Stimulated activated CD4-positive, alpha-beta T cell treated with anti-CD3 and anti-CD28 coated beads, Interleukin-15, amount 100 ng/mL, for 24 hours (primary cell): ENCODE measurements at regions not wholly inside any gene's neighbourhood (a gene's known extent, or its start where the extent isn't known, plus 50 kb on each side); places are given as distances from the start of the nearest gene placed in this dataset.
"Not testable (repeated sequence)": the region's sequence is repeated elsewhere in the genome, so short reads cannot be mapped to it uniquely, and the experiment has no call there.

Source experiments
- DNase-seq: peaks from one replicate; pipeline ENCODE4 v3.0.0-alpha.2; 2020

DNA sequence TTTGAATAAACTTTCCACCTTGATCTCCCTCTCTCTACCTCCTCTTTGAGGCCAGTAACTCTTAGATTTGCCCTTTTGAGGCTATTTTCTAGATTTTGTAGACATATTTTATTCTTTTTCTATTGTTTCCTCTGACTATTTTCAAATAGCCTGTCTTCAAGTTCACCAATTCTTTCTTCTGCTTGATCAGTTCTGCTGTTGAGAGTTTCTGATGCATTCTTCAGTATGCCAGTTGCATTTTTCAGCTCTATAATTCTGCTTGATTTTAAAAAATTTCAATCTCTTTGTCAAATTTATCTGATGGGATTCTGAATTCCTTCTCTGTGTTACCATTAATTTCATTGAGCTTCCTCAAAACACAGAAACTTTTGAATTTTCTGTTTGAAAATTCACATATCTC, 257.5 kb downstream of the HAPSTR1 start:
- DNase-seq = no peak

DNA sequence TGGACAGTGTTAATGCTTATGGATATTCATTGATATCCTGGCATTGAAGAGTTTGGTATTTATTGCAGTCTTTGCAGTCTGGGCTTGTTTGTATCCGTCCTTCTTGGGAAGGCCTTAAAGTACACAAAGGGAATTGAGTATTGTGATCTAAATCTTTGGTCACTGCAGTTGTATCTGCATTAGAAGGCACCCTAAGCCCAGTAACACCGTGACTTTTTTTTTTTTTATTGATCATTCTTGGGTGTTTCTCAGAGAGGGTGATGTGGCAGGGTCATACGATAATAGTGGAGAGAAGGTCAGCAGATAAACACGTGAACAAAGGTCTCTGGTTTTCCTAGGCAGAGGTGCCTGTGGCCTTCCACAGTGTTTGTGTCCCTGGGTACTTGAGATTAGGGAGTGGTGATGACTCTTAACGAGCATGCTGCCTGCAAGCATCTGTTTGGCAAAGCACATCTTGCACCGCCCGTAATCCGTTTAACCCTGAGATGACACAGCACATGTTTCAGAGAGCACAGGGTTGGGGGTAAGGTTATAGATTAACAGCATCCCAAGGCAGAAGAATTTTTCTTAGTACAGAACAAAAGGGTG, 258.0 kb downstream of the HAPSTR1 start:
- not testable (repeated sequence) for DNase-seq

DNA sequence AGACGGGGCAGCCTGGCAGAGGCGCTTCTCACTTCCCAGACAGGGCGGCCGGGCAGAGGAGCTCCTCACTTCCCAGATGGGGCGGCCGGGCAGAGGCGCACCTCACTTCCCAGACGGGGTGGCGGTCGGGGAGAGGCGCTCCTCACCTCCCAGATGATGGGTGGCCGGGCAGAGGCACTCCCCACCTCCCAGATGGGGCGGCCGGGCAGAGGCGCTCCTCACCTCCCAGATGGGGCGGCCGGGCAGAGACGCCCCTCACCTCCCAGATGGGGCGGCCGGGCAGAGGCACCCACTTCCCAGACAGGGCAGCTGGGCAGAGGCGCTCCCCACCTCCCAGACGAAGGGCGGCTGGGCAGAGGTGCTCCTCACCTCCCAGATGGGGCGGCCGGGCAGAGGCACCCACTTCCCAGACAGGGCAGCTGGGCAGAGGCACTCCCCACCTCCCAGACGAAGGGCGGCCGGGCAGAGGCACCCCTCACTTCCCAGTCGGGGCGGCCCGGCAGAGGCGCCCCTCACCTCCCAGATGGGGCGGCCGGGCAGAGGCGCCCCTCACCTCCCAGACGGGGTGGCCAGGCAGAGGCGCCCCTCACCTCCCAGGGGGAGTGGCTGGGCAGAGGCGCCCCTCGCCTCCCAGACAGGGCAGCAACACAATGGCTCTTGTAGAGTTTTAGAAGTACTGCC, 258.8 kb downstream of the HAPSTR1 start:
- not testable (repeated sequence) for DNase-seq

- DNase-seq = no peak
These were observed 260.0 kb downstream of the HAPSTR1 start for GRCh38 chr16:9351440-9351839.

GRCh38 chr16:9351841-9352434, 260.5 kb downstream of the HAPSTR1 start:
- no peak for DNase-seq

GRCh38 chr16:9357829-9358228, 266.4 kb downstream of the HAPSTR1 start:
- DNase-seq = no peak

GRCh38 chr16:9360075-9360474, 268.6 kb downstream of the HAPSTR1 start:
- DNase-seq = no peak

GRCh38 chr16:9362050-9362449, 270.6 kb downstream of the HAPSTR1 start:
- DNase-seq = no peak

DNA sequence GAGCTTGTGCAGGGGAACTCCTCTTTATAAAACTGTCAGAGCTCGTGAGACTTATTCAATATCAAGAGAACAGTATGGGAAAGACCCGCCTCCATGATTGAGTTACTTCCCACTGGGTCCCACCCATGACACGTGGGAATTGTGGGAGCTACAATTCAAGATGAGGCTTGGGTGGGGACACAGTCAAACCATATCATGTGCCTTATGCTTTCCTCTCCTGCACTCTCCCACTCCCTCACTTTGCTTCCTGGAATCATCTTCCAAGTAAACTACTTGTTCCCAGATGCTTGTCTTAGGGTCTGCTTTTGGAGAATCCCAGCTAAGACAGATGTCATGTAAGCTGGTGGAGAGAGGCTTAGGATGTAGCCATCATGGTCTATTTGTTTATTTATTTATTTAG, 271.2 kb downstream of the HAPSTR1 start:
- DNase-seq = no peak

DNA sequence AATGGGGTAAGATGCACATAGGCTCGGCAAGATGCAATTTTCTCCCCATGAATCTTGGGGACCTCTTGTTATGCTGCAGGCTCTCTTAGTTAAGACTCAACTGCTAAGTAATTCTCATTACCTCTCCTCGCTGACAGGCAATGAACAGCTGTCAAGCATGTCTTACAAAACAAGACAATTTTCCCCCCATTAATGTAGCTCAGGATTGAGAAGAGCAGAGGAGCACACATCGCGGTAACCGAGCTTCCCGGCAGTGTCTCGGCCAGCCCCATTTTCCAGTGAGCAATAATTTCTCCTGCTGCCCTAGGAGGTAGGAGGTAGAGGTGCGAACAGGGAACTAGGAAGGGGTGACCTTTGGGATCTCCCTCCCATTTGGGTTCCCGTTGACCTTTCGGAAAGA, 272.1 kb downstream of the HAPSTR1 start:
- no peak for DNase-seq

DNA sequence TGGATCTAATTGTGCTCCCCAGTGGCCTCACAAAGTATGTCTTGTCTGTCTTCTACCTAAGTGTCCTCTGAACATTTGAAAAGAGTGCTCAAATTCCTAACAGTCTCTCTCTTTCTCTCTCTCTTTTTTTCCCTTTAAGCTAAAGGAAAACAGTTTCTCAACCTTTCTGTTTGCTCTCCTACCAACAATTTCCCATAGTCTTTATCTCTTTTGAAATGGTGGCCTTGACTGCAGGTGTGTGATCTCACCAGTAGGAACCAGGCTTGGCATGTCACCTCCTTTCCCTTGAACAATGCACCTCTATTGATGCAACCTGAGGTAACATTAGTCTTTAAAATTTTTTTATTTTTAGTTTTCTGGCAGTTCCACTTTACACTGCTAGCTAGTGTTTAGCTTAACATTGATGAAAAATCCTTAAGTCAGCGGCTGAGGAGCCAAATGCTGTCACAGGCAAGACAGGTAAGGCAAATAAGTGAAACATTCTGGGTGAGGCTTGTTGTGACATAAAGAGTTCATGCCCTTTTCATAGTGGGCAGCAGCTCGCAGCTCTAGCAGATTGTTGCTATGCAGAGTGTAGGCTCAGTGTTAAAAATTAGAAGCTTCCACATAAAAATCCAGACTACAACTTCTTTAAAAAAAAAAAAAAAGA, 273.4 kb downstream of the HAPSTR1 start:
- DNase-seq = no peak

DNA sequence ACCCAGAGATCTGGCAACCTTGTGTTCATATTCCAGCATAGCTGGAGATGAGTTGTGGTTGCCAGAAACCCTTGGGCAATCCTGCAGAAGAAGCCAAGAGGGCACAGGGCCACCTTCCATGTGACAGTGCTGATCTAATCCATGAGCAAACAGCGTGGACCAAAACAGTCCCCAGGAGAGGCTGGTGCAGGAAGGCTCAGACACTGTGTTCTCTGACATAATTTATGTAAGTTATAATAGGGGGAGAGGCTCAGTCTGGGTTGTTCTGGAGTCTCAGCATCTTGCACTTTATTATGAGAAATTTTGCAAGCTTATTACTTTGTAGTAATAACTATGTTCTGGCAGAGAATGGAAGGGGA, 273.9 kb downstream of the HAPSTR1 start:
- no peak for DNase-seq

DNA sequence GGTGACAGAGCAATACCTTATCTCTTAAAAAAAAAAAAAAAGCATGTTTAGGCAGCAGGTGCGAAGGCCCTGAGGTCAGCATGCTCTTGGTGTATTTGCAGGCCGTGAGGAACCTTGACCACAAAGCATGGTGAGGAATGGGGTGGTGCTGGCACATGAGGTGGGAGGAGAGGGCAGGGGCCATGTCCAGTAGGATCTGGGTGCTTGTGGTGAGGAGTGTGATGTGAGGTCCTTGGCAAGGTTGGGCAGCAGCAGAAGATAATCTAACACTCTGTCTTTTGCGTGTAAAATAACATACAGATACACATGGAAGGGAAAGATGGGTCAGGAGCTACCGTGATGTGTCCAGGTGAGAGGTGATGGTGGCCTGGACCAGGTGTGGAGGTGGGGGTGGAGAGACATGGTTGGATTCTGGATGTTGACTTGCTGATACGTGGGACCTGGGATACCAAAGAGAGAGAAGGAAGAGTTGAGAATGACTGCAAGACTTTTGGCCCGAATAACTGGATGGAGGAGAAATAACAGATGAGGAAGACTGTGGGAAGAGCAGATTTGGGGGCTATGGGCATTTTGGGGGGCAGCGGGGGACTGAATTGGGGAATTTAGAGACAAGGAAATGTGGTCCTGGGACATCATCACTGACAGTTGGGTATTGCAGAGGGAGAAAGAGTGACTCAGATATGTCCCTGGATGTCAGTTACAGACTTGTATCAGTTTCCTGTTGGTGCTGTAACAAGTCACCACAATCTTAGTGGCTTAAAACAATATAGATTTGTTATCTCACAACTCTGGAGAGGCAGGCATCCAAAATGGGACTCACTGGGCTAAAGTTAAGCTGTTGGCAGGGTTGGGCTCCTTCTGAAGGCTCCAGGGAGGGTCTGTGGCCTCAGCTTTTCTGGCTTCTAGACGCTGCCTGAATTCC, 274.9 kb downstream of the HAPSTR1 start:
- DNase-seq = no peak

DNA sequence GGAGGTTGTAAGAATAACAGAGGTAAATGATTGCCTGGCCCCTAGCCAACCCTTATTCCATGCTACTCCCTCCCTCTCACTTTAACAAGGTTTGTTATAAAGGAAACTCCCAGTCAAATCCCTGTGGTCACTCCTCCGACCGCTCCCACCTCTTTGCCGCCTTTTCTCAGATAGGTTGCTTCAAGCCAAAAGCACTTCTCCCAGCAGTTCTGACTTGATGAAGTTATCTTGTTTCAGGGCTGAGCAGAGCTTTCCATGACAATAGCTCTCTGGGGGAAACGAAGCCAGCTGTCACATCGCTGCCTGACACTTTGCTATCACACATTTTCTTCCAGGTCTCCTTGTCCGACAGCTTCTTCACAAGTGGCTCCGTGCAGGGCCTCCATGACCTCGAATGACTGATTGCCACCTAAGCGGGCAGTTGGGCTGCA, 278.6 kb downstream of the HAPSTR1 start:
- no peak for DNase-seq

- no peak for DNase-seq
These were observed 280.4 kb downstream of the HAPSTR1 start for GRCh38 chr16:9371713-9372448.

GRCh38 chr16:9372934-9373890, 281.8 kb downstream of the HAPSTR1 start:
- DNase-seq = no peak

GRCh38 chr16:9374061-9374460, 282.6 kb downstream of the HAPSTR1 start:
- DNase-seq = no peak

GRCh38 chr16:9378876-9379275, 287.4 kb downstream of the HAPSTR1 start:
- DNase-seq = no peak

GRCh38 chr16:9380221-9380620, 288.8 kb downstream of the HAPSTR1 start:
- no peak for DNase-seq

- no peak for DNase-seq
These were observed 290.0 kb downstream of the HAPSTR1 start for GRCh38 chr16:9381399-9381798.

GRCh38 chr16:9381905-9382304, 290.5 kb downstream of the HAPSTR1 start:
- no peak for DNase-seq
